Mesothelial cell of epicardium (in vitro differentiated cells): ENCODE measurements at regions not wholly inside any gene's neighbourhood (a gene's known extent, or its start where the extent isn't known, plus 50 kb on each side); places are given as distances from the start of the nearest gene placed in this dataset.

Experiments
- DNase-seq, 2 experiments: peaks; one replicate each; pipeline ENCODE4 v3.0.0; 2021; ENCODE audit warnings: low spot score in 2 of 2; ENCODE audit not compliant: unreplicated experiment in 2 of 2
- H3K27ac Mint-ChIP-seq: 2 replicates; pipeline ENCODE4 v1.8.0; 2021; ENCODE audit warnings: mixed read lengths
- H3K27me3 Mint-ChIP-seq: 2 replicates; pipeline ENCODE4 v1.8.0; 2021; ENCODE audit warnings: low read depth, mixed read lengths
- H3K36me3 Mint-ChIP-seq: 2 replicates; pipeline ENCODE4 v1.8.0; 2021; ENCODE audit warnings: mixed read lengths
- H3K4me1 Mint-ChIP-seq: 2 replicates; pipeline ENCODE4 v1.8.0; 2021; ENCODE audit warnings: mixed read lengths
- H3K4me3 Mint-ChIP-seq: 2 replicates; pipeline ENCODE4 v1.8.0; 2021; ENCODE audit warnings: mild to moderate bottlenecking, moderate library complexity, mixed read lengths
- H3K9me3 Mint-ChIP-seq: 2 replicates; pipeline ENCODE4 v1.8.0; 2021; ENCODE audit warnings: mixed read lengths
- CTCF ChIP-seq: fragments of 200-600 bp; sonication (generic); IDR thresholded peaks from one replicate; pipeline ENCODE4 v1.5.0; 2021; ENCODE audit warnings: antibody characterized with exemption; ENCODE audit not compliant: unreplicated experiment

GRCh38 chr5:115360046-115360685, 63.7 kb upstream of the CCDC112 start:
- peaks cover 13% of the 10 kb centered on the region for H3K4me1 Mint-ChIP-seq
- peaks cover 7% of the 10 kb centered on the region for H3K9me3 Mint-ChIP-seq
- no peak overlapping the region for H3K27ac Mint-ChIP-seq

GRCh38 chr5:115355767-115356381, 59.4 kb upstream of the CCDC112 start:
- Mint-ChIP-seq H3K9me3 (peaks cover 17% of the 10 kb centered on the region), H3K4me1 (peaks cover 12% of the 10 kb centered on the region), H3K27ac (no peak overlapping the region), H3K27me3 (no peaks in the 10 kb centered on the region), H3K4me3 (no peak overlapping the region), H3K36me3 (no peaks in the 10 kb centered on the region)
- TF ChIP-seq CTCF, result no peak
- no peak for DNase-seq

More at GRCh38 chr5:115360046-115360685, 63.7 kb upstream of the CCDC112 start:
- DNase-seq, result no peak
- Mint-ChIP-seq H3K4me3 (no peak overlapping the region), H3K36me3 (no peaks in the 10 kb centered on the region), H3K27me3 (no peaks in the 10 kb centered on the region)
- no peak for TF ChIP-seq CTCF

GRCh38 chr5:115355095-115355494, 58.6 kb upstream of the CCDC112 start:
- DNase-seq, result no peak
- Mint-ChIP-seq H3K4me3 (no peak overlapping the region), H3K4me1 (peaks cover 11% of the 10 kb centered on the region), H3K27me3 (no peaks in the 10 kb centered on the region), H3K27ac (no peak overlapping the region), H3K36me3 (no peaks in the 10 kb centered on the region), H3K9me3 (peaks cover 17% of the 10 kb centered on the region)
- TF ChIP-seq CTCF, result no peak

- Mint-ChIP-seq H3K4me3 (no peak overlapping the region), H3K36me3 (no peaks in the 10 kb centered on the region), H3K9me3 (peaks cover 17% of the 10 kb centered on the region), H3K4me1 (peaks cover 7% of the 10 kb centered on the region), H3K27me3 (no peaks in the 10 kb centered on the region), H3K27ac (no peak overlapping the region)
- DNase-seq, result no peak
- TF ChIP-seq CTCF, result no peak
These were observed 57.8 kb upstream of the CCDC112 start for GRCh38 chr5:115354246-115354645.

- Mint-ChIP-seq H3K4me1 (no peaks in the 10 kb centered on the region), H3K27ac (no peak overlapping the region)
- DNase-seq, result no peak
These were observed 56.1 kb upstream of the CCDC112 start for GRCh38 chr5:115352571-115352970.

More at GRCh38 chr5:115352571-115352970, 56.1 kb upstream of the CCDC112 start:
- Mint-ChIP-seq H3K36me3 (no peaks in the 10 kb centered on the region), H3K4me3 (no peak overlapping the region), H3K27me3 (no peaks in the 10 kb centered on the region), H3K9me3 (peaks cover 17% of the 10 kb centered on the region)
- no peak for TF ChIP-seq CTCF
